Caki2 (cell line): ENCODE measurements at regions not wholly inside any gene's neighbourhood (a gene's known extent, or its start where the extent isn't known, plus 50 kb on each side); places are given as distances from the start of the nearest gene placed in this dataset.

Experiments used
- DNase-seq: peaks from one replicate; pipeline ENCODE4 v3.0.0-alpha.2; 2015; ENCODE audit warnings: low read depth
- in situ Hi-C: cut with HindIII; loops from 2 replicates; pipeline ENCODE4 v1.10.0; 2016; ENCODE audit warnings: low sequenced_read_pairs, low pct_unique_long_range_greater_than_20kb, mixed read lengths

DNA sequence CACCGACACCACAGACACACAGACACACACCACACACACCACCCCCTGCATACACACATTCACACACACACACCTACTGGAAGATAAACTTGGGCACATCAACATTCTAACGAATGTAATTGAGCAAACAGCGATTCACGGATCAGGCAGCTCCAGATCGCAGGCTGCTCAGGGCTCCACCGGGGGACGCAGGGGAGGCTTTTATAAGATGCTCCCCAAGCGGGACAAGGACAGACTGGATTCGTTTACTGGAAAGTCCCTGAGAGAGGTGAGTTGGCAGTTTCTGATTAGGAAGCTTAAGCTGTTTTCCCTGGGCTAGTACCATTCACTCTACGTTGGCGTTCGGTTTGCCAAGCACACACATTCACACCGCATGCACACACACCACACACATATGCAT, 281.3 kb downstream of the IRF8 start:
- in situ Hi-C loops = no loop called here
- no peak for DNase-seq

- no peak for DNase-seq
- in situ Hi-C loops = no loop called here
These were observed 281.8 kb downstream of the IRF8 start for GRCh38 chr16:86180780-86181179.

DNA sequence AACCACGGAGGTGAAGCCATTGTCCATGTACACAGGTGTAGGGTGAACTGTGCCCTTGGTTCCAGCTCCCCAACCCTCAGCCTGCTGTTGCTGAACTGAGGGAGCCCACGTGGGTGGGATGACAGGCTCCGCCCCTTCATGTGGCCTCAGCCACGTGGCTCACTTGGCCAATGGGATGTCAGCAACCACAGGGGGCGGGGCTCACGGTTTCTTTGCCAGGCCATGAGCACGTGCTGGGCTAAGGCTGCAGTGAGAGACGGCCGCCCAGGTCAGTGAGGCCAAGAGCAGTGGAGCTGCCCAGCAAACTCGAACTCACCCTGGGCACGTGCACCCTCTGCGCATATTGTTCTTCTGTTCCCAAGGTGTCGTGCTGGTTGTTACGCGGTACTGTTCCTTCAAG, 282.6 kb downstream of the IRF8 start:
- DNase-seq = no peak
- in situ Hi-C loops = no loop called here

DNA sequence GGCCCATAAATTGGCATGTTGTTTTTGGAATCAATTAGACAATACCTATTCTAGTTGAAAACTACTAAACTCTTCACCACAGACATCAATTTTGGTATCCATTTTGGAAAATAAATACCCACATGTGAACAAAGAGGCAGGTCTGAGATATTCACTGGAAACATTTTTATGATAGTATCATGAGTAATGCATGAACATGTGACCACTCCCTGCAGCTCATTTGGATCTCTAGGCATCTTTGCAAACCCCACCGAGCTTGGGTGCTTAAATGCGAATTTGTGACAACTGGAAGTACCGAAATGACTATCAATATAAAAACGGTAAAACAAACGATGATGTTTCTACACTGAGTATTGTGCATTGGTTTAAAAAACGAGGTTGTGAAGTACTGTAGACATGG, 285.2 kb downstream of the IRF8 start:
- in situ Hi-C loops = no loop called here
- DNase-seq = no peak

DNA sequence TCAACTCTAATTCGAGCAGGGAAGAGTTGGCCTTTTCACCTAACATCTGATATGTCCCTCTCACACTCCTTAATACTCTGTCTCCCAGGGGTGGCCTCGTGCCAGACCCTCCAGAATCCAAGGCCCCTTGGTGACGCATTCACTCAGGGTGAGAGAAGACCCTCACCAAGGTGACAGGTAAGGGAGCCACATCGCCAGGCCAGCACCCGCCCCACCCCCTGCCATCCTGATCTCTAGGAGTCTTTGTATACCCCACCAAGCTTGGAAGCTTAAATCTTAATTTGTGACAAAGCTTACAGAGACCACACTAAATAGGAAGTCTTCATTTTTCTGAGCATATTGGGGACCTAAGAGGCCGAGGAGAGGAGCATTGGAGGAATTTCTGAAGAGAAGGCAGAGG, 286.1 kb downstream of the IRF8 start:
- in situ Hi-C loops = no loop called here
- no peak for DNase-seq

GRCh38 chr16:86186313-86186712, 287.4 kb downstream of the IRF8 start:
- in situ Hi-C loops = no loop called here
- DNase-seq = no peak

DNA sequence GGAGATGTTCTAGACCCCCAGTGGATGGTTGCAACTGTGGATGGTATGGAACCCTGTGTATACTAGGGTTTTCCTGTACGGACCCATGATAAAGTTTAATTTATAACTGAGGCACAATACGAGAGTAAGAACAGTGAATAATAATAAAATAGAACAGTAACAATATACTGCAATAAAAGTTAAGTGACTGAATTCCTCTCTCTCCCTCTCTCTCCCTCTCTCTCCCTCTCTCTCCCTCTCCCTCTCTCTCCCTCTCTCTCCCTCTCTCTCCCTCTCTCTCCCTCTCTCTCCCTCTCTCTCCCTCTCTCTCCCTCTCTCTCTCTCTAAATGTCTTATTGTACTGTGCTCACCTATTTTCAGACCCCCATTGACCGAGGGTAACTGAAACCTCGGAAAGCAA, 291.0 kb downstream of the IRF8 start:
- in situ Hi-C loops = no loop called here
- no peak for DNase-seq

- no peak for DNase-seq
- in situ Hi-C loops = no loop called here
These were observed 292.7 kb downstream of the IRF8 start for GRCh38 chr16:86191663-86192062.

DNA sequence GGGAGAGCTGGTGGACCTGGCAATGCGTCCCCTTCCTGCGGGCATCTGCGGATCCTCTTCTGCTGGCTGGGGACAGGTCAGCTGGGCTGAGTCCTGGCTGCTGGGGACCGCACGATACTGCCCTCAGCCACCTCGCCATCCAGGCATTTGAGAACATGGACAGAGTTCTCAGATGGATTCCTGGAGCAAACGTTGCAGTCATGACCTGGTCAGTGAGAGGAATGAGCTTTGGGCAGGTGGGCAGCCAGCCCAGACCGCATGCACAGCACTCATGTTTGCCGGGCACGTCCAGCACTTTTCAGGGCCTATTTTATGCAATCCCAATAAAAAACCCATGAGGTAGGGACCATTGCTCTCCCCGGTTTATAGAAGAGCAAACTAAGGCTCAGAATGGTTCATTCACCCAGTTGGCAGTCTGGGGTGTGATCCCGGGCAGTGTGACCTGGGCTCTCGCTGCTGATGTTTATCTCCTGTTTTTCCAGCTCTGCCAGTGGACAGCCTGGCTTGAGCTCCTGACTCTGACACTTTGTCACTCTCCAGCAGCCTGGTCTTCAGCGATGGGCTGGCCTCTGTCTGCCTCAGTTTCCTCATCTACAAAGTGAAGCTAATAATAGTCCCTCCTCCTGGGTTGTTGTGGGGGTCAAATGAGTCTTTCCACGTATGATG, 294.7 kb downstream of the IRF8 start:
- in situ Hi-C loops = no loop called here
- no peak for DNase-seq

GRCh38 chr16:86195863-86196630, 297.1 kb downstream of the IRF8 start:
- DNase-seq = no peak
- in situ Hi-C loops = no loop called here

- in situ Hi-C loops = no loop called here
- no peak for DNase-seq
These were observed 297.9 kb downstream of the IRF8 start for GRCh38 chr16:86196687-86197391.

DNA sequence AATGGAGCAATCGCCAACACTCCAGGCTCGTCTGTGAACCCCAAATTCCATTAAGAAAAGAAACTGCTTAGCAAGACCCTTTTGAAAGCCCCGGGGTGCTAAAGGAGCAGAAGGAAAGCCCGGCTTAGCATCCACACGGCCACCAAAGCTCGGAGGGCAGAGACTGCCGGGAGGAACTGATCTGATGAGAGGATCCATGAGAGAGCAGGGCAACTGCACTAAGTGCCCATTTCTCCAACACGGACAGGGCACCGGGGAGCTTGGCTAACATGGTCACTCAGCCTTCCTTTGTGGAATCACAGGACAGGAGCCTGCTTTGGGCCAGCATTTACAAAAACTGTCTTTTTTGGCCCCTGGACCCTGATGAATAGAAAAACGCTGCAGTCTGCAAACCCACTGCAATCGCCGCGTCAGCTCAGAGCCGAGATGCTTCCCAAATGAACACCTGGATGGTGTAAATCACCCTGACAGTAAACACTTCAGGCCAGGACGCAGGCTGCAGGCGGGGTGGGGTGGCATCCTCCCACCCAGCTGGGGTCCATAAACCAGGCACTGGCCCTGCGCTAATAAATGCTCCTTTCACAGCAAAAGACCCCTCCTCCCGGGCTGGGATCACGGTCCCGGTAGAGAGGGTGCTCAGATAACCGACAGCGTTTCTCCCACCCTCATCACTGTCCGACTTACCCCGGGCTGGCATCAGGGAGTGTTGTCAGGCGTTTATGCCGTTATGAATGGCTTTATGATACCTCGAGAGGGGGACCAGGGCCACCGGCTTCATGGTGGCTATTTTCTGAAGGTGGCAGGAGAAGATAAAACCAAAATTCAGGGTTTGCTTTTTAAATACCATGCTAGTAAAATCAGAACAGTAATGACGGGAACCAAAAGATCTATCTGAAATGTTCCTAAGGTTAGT, 299.5 kb downstream of the IRF8 start:
- no peak for DNase-seq
- in situ Hi-C loops = no loop called here

DNA sequence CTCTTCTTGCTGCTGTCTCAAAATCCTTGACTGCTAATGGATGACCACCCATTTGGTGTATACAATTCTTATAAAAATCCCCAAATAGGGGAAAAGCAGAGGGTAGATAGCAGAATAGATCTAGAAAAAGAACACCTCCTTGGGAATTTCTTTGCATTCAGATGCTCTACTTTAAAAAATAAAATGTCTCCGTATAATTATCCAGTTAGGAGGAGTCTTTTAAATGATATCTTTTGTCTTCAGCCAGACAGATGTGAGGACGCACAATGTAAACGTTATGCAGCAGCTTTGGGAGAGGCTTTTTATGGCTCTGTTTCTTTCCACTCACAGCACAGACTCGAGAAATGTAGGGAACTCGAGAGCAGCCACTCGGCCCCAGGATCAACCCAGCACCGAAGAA, 300.2 kb downstream of the IRF8 start:
- in situ Hi-C loops = no loop called here
- DNase-seq = no peak

- DNase-seq = no peak
- in situ Hi-C loops = no loop called here
These were observed 301.1 kb downstream of the IRF8 start for GRCh38 chr16:86199871-86200695.

DNA sequence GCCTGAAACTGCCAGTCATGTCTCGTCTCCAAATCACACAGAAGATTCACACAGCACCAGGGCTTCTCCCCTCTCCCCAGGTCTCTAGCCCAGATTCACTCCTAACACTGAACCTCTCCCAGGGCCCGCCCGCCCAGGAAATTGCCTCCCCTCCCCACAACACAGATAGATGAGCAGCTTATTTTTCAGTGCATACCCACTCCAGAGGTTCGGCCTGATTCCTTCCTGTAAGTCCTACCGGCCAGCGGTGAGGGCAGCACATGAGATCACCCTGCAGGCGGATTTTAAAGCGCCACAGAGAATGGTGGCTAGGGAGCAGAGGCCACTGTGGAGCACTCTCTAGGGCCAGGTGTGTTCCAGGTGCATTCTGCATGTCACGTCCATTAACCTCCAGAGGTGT, 301.8 kb downstream of the IRF8 start:
- in situ Hi-C loops = no loop called here
- no peak for DNase-seq

GRCh38 chr16:86201746-86202145, 302.8 kb downstream of the IRF8 start:
- DNase-seq = no peak
- in situ Hi-C loops = no loop called here

DNA sequence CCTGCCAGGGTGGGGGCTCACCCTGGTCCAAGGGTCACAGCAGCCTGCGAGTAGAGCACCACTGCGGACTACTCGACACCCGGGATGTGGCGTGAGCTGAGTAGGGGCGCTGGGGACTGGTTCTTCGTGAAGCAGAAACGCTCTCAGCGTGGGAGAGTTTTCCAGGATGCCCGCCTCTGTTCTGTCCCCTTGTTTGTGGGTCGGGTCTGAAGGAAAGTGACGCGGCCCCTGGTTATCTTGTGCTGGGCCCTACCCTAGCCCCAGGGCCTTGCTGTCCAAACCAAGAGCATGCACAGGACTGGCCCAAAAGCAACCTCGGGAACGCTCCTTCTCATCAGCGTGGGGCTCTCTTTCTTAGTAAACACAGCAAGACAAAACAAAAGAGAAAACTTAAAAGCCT, 303.3 kb downstream of the IRF8 start:
- no peak for DNase-seq
- in situ Hi-C loops = no loop called here
